GM04504 (cell line): ENCODE measurements at regions not wholly inside any gene's neighbourhood (a gene's known extent, or its start where the extent isn't known, plus 50 kb on each side); places are given as distances from the start of the nearest gene placed in this dataset.
"Not testable (repeated sequence)": the region's sequence is repeated elsewhere in the genome, so short reads cannot be mapped to it uniquely, and the experiment has no call there.

Experiments
- DNase-seq: peaks from one replicate; pipeline ENCODE4 v3.0.0-alpha.2; 2012; ENCODE audit warnings: low read depth

DNA sequence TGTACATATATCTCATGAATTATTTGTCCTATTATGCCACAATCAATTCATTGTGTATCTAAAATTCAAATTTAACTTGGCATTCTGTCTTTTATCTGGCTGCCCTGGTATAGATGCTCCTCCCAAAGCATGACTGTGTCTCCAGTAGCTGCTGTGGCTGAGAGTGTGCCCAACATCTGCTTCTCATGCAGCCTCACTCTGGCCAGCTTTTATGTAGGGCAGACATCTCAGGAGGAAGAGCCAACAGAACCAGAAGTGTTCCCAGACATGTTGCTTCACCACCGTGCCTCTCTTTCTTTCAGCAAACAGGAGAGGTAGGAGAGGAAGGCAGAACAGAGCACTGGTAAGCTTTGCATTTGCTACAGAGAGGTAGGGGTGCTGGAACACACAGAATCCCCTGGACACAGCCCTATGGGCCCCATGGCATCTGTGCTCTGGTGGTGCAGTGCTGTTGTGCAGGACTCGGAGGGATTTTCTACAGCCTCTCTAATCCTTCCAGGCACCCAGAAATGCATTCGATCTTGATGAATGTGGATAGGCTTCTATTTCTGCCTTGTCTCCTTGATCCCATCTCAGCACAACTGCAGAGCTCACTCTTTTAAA lies 637.1 kb downstream of the UTRN start:
- DNase-seq: peak; percentile 82

DNA sequence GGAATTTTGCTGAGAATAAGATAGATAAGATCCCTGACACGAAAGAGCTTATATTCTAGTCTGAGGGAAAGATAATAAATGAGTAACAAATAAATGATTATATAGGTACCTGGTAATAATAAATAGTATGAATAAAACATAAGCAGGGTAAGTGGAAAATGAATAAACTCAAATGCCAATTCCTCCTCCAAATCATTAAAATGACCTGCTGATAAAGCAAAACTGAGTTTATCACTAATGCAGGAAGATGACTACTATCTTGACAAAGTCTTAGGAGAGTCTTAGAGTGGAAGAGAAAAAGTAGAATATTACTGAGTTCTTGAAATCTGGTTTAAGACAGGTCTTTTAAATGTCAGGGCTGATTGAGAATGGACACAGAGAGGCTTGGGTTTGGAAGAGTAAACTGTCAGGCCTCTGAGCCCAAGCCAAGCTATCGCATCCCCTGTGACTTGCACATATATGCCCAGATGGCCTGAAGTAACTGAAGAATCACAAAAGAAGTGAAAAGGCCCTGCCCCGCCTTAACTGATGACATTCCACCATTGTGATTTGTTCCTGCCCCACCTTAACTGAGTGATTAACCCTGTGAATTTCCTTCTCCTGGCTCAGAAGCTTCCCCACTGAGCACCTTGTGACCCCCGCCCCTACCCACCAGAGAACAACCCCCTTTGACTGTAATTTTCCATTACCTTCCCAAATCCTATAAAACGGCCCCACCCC lies 637.8 kb downstream of the UTRN start:
- not testable (repeated sequence) for DNase-seq

DNA sequence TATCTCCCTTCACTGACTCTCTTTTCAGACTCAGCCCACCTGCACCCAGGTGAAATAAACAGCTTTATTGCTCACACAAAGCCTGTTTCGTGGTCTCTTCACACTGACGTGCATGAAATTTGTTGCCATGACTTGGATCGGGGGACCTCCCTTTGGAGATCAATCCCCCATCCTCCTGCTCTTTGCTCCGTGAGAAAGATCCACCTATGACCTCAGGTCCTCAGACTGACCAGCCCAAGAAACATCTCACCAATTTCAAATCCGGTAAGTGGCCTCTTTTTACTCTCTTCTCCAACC lies 638.3 kb downstream of the UTRN start:
- not testable (repeated sequence) for DNase-seq

DNA sequence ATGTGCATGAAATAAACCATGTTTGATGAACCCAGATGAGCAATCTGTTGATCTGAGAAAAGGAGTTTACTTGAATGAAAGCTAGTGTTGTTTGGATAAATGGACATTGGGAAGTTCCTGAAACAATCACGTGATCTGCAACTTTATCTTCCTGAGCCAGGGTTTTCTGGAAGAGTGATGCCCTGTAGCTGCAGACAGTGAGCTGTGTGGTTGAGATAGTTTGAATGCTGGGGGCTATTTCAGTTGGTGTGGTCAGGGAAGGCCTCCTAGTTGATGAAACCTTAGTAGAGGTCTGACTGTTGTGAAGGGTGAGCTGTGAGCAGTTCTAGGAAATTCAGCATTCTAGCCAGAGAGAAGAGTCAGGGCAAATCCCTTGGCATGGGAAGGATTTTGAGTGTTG lies 643.7 kb downstream of the UTRN start:
- no peak for DNase-seq

DNA sequence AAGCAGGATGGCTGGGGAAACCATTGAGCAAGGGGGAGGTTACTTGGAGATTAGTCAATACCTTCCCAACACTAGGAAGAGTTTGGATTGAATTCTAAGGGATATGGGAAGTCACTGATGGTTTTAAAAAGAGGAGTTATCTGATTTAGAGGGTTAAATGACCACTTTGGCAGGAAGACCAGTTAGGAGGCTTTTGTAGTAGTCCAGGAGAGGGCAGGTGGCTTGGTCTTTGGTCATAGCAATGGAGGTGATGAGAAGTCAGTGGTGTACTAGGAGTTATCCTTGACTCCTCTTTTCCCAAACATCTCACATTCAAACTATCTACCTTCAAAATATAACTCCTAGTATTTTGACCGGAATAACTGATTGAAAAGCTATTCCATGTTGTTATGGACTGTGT lies 644.1 kb downstream of the UTRN start:
- DNase-seq: no peak

DNA sequence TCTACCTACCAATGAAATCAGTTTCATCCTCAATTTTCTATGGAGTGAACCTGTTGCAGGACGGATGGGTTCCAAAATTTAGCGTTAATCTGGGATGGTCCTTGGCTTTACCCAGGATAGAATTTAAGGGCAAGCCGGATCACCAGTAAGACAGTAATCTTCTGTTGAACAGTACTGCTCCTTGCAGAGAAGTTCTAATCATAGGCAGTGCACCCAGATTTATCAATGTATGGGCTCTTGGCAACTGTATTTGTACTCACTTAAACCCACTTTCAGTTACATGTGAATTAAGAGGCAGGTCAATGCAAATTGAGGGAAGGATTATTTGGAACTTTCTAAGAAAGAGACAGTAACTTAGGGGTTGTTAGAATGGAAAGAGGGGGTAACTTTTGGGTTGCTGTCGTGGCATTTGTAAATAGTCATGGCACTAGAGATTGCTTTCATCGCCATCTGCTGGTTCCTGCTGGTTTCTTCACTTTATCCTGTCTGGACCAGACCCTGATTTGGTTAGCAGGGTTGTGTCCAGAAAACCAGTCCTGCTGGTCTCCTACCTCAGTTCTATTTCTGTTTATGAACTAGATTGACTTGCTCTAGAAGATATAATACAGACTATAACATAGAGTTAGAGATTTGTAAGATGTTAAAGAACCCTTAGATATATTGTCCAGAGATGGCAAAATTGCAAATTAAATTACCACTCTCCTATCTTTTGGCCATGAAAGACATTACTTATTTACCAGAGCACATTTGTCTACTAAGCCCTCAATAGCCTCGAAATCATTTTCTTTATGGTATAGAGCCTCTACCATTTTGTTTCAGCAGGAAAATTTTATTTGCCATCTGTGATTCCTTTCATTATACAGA lies 646.3 kb downstream of the UTRN start:
- DNase-seq: no peak

DNA sequence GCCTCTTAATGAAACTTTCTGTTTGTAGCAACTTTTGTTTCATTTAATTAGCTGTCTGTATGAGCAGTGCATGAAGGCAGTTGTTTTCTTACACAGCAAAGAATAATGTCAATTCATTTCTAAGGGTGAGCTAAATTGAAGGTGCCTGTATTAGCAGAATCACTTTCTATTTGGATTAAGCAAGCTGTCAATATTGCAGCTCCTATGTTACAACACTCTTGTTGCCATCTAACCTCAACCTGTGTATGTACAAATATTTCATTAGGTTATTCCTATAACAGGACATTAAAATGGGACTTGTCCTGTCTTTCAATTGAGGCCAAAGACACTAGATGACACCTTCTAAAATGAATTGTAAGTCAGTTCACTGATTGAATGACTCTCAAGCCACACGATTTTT lies 647.5 kb downstream of the UTRN start:
- no peak for DNase-seq

DNA sequence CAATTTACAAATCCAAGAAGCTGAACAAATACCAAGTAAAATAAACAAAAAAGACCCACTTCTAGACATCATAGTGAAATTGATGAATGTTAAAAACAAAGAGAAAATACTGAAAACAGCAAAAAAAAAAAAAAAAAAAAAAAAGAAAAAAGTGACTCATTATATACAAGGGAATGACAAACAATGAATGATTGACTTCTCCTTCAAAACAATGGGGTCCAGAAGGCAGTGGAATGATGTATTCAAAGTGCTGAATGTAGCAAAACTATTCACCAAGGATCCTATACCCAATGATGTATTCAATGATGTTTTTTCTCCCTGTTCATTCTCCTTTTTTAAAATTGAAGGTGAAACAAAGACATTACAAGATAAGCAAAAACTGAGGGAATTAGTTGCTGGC lies 650.0 kb downstream of the UTRN start:
- no peak for DNase-seq

DNA sequence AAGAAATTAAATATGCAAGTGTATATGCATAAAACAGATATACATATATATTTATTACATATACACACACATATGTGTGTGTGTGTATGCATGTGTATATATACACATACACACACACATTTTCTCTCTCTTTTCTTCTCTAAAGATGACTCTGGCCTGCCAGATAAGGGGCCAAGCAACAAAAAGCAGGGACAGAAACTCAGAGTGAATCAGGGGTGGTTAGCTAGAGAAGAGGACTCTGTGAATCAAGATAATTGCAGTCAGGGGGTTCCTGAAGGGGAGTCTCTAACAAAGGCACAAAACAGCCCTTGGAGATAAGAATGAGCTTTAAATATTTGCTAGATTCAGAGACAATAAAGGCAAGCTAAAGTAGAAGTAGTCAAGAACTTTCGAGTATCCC lies 650.5 kb downstream of the UTRN start:
- DNase-seq: no peak

DNA sequence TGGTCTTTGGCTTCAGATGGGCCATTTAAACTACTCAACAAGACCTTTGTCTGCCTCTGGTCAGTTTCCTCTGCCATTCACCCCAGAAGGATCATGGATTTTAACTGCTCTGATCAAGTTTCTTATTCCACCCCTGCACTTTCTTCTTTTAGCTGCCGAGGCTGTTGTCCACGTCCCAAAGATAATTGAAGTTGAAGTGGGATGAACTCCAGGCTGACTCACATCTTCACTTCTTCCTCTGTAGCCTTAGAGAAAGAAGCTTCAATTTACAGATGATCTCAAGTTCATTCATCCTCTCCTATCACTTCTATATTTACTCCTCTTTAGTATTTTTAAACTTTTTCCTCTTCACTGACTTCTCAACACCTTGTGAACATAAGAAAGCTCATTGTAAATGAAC lies 651.6 kb downstream of the UTRN start:
- no peak for DNase-seq

DNA sequence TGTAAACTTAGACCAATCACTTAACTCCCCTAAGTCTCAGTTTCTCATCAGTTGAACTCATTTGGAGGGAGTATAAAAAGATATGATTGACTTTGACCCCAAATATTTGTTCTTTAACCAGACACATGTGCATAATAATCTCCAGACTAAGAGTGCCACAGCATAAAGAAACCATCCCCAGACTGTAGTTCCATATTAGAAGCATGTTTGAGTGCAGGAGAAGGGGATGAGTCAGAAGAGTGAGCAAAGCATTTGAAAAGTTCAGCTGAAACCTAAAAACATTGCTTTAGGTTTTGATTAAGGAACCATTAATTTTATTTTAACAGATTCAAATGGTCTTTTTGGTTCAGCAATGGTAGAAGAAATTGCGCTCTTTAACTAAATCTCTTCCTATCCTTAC lies 654.8 kb downstream of the UTRN start:
- no peak for DNase-seq

DNA sequence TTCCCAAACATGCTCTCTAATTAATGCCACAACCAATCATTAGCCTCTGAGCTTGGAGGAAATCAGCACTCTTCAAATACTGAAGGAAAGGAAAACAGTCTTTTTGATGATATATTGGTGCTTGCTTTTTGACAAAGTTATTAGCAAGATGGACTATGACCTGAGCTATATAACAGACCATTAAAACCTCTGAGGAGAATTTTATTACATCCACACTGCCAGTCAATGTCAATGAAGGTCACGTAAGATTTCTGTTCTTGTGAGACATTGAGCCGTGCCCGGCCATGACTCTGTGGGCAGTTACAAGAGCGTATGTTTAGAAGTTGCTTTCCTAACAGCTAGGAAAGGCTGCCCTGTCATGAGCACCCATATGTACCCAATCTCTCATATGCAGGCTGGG lies 659.0 kb downstream of the UTRN start:
- DNase-seq: no peak

DNA sequence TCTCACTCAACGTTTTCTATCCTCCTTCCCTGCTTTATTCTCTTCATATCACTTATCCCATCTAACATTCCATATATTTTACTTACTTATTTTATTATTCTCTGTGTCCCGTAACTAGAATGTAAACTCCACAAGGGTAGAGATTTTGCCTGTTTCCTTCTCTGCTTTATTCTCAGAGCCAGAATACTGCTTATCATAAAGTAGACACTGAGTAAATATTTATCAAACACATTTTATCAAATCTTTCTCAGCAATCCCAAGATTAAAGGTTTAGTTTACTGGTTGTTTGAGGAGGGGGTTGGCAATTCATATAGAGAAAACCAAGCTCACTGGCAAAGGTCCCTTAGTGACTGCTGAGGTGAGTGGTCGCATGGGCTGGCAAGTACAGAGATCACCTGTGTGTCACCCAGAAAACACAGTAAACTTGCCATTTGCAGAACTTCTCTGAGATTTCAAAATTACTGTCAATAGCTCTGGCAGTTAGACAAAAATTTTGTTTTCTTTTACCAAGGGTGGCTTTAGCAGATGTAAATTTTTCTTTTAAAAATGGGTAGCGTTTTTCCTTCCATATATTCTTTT lies 662.4 kb downstream of the UTRN start:
- no peak for DNase-seq

DNA sequence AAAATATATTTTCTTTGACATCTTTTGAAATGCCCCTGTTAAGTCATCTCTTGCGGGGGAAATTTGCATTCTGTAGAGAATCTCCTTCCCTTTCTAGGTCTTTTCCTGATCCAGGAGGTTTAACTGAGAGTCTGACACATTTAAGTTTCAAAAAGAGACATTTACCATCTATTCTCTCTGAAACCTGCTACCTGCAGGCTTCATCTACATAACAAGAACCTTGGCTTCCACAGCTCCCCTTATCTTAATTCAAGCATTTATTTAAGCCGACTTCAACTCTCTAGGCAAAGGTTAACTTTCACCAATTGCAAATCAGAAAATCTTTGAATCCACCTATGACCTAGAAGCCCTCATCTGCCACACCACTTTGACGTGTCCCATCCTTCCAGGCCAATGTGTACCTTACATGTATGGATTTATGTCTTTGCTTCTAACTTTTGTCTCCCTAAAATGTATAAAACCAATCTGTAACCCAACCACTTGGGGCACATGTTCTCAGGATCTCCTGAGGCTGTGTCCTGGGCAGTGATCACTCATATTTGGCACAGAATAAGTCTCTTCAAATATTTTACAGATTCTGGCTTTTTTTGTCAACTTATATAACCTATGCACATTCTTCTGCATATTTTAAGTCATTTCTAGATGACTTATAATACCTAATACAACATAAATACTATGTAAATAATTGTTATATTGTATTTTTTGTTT lies 666.7 kb downstream of the UTRN start:
- no peak for DNase-seq

DNA sequence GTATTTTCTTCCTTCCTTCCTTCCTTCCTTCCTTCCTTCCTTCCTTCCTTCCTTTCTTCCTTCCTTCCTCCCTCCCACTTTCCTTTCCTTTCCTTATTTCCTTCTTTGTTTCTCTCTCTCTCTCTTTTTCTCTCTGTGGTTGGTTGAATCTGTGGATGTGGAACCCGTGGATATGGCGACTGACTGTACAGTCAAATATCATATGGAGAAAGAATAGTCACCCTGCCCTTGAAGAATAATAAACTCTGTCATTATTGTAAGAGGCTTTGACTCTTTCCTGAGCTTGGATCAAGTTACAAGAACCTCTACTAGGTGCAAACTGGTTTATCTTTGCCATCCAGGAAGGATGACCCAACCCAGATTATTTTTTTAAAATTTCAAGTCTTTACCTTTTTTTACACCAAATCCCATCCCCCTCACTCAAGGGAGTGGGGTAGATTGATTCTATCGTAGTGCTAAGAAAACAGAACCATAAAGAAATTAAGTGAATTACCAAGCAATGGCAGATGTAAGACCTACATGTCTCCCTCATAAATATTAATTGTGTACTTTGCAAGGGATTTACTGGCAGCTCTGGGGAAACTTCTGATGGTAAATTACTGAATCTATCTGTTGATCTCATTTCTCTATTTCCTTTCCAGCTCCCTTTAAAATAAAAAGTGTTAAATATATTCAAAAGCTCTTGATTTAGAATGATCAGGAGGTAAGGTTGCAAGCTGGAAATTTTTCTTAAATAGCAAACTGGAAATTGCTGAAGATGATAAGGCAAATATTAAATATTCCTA lies 667.5 kb downstream of the UTRN start:
- no peak for DNase-seq

DNA sequence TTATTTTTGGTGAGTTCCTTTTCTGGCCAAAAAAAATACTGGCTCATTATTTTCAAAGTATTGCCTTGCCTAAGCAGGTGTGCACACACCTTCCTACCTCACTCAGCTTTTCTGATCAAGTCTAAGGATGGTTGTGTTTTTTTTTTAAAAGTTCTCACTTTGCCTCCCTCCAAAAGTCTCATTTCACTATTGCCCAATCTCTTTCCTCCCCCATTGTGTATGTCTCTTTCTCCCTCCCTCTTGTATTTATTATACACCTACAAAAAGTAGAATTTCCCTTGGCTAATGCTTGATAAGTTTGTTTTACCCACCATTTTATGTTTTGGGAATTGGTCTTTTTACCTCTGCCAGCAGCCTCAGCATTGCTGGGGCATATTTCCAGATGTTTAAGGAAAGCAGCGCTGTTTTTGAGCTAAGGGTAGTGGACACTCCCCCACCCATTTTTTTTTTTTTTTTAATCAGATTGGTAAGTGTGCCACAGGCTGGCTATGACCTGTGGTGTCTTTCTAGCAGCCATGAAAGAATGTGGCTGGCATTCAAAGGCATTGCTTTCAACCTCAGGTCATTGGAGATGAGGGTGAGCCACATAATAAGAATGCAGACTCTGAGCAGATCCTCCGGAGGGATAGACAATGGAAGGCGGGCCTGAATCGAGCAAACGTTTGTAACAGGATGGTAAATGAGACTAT lies 668.6 kb downstream of the UTRN start:
- peak; percentile 26 for DNase-seq

DNA sequence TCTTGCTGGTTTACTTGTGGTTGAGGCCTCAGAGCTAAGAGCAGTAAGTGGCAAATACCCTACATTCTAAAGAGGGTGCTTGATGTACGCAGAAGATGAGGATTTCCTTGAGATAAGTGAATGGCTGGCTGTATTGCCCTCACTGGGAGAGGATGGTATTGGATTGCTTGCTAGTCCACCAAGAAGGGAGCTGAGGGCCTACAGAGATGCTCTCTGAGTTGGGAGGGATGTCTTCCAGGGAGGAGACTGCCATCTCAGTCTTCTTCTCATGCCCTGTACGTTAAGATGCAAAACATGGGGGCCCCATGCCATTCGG lies 669.1 kb downstream of the UTRN start:
- no peak for DNase-seq

DNA sequence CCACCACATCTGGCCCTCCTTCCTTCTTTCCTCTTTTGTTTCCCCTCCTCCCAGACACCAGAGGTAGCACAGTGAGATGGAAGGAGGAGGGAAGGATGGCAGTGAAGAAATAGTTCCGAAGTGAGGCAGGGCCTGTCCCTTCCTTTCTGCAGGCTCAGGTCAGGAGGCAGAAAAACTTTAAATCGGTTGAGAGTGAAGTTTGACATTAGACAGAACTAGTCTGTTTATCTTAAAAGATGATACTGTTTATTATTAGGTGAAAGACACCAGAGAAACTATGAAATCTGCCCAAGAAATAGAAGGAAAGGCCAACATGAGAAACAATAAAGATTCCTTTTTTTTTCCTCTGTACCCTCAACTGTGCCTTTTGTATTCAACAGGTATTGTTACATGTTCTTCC lies 670.3 kb downstream of the UTRN start:
- no peak for DNase-seq

DNA sequence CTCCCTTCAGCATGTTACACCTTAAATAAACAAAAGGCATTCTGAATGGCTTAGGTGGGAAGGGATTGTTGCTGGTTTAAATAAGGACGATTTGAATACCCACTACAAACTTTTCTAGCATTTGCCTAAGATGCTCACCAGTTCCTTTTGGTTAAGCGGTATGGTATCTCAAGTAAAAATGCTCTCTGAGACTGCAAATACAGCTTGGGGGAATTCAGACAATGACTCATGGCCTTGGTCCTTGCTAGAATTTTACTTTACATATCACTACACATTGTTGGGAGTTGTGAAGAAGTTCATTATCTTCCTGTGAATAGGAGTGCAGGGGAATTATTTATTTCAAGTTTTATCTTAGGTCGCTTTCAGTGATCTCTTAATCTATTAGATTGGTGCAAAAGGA lies 670.7 kb downstream of the UTRN start:
- DNase-seq: no peak

DNA sequence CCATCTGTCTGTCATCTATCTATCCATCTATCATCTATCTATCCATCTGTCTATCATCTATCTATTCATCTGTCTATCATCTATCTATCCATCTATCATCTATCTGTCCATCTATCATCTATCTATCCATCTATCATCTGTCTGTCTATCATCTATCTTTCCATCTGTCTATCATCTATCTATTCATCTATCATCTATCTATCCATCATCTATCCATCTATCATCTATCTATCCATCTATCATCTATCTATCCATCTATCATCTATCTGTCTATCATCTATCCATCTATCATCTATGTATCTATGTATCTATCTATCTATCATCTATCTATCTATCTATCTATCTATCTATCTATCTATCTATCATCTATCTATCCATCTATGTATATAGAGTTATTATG lies 671.6 kb downstream of the UTRN start:
- not testable (repeated sequence) for DNase-seq

DNA sequence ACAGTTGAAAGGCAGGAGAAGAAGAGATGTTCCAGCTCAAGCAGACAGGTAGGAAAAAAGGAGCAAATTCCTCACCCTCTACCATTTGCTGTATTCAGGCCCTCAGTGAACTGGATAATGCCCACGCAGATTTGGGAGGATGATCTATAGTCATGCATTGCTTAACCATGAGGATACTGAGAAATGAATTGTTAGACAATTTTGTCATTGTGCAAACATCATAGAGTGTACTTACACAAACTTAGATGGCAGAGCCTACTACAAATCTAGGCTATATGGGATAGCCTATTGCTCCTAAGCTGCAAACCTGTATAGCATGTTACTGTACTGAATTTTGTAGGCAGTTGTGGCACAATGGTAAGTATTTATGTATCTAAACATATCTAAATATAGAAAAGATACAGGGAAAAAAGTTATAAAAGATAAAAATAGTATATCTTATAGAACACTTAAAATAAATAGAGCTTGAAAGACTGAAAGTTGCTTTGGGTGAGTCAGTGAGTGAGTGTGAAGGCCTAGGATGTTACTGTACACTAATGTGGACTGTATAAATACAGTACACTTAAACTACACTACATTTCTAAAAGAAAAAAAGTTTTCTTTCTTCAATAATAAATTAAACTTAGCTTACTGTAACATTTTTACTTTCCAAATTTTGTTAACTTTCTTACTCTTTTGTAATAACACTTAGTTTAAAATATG lies 672.3 kb downstream of the UTRN start:
- DNase-seq: no peak
